ENCODE measurements at regions not wholly inside any gene's neighbourhood (a gene's known extent, or its start where the extent isn't known, plus 50 kb on each side); places are given as distances from the start of the nearest gene placed in this dataset.

DNA sequence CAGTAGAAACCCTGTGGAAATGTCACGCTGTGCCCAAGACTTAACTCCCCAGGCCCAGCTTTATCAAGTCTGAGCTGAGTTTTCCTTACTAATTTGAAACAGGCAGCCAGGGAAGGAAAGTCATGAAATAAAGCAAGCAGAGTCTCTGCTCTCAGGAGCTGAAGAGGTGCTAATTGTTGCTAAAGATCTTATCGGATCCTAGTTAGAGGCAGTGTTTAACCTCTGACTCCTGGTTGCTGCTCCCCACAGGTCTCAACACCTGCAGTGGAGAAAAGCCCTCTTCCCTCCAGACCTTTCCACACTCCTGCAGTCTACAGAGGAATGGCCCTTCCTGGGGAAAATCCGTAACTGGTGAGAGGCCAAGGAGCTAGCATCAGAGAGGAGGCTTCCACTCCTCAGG, 628.2 kb downstream of the NTRK3 start:
- no peak overlapping the region for H2BK5ac ChIP-seq (ENCODE audit: low read depth, low read length)
- H3K4ac ChIP-seq (replicated peaks; ENCODE audit: insufficient read length, low read depth, low read length): no peak overlapping the region
- H3K4me3 ChIP-seq (ENCODE audit: extremely low read depth in 1 of 4, insufficient read depth in 2 of 4, low read depth in 3 of 4, low read length in 4 of 4): no peak overlapping the region
- TF ChIP-seq SP4 (IDR thresholded peaks at IDR 0.05; ENCODE audit: low read length): no peak
- no peak for TF ChIP-seq MAX (IDR thresholded peaks at IDR 0.05)
- TF ChIP-seq RAD21 (IDR thresholded peaks at IDR 0.05 in 1 of 2, conservative IDR thresholded peaks at IDR 0.05 in 1 of 2; ENCODE audit: low read depth in 2 of 2, low read length in 2 of 2): no peak
- no peak for TF ChIP-seq RBBP5 (IDR thresholded peaks at IDR 0.05; ENCODE audit: borderline replicate concordance, low read depth, low read length)
- no peak for TF ChIP-seq TCF12 (IDR thresholded peaks at IDR 0.05; ENCODE audit: low read depth, low read length)
- TF ChIP-seq NANOG (IDR thresholded peaks at IDR 0.05; ENCODE audit: insufficient read depth, low read depth, low read length, poor library complexity, severe bottlenecking): no peak
- no peak for TF ChIP-seq CEBPB (IDR thresholded peaks at IDR 0.05; ENCODE audit: low read depth, low read length)
- DNase-seq (ENCODE audit: low read depth in 1 of 2, low spot score in 2 of 2): no peak
- H3K27ac ChIP-seq (ENCODE audit: low read depth, low read length): no peak overlapping the region
- no peaks in the 10 kb centered on the region for H3K23me2 ChIP-seq (ENCODE audit: low read depth, low read length)
- H4K20me1 ChIP-seq (replicated peaks in 1 of 2; ENCODE audit: control insufficient read depth in 1 of 2, insufficient read depth in 2 of 2, low read length in 2 of 2): no peaks in the 10 kb centered on the region
- no peak overlapping the region for H3K56ac ChIP-seq (replicated peaks; ENCODE audit: insufficient read length, low read depth, low read length)
- H2BK15ac ChIP-seq (ENCODE audit: low read length): no peak overlapping the region
- H3K79me1 ChIP-seq (ENCODE audit: low read depth, low read length): no peaks in the 10 kb centered on the region
- no peak overlapping the region for H3K14ac ChIP-seq (ENCODE audit: insufficient read length)
- ChIA-PET POLR2A (ENCODE audit: partially characterized antibody) (no interaction called here), CTCF (ENCODE audit: partially characterized antibody) (interaction anchor here (1.2 kb wide), 1 partner anchor 17 kb away, joined by 3 read pairs; no protein-coding TSS in a partner anchor)
- H3K79me2 ChIP-seq (ENCODE audit: control insufficient read depth in 1 of 2, insufficient read depth in 2 of 2, low read length in 2 of 2): no peaks in the 10 kb centered on the region
- 94% methylated on average over 3 of the region's 3 CpGs; no CpG with 5 or more reads in 1 of the 2 experiments for WGBS, 2 experiments (ENCODE audit: extremely low coverage in 1 of 2, insufficient coverage in 1 of 2, insufficient read length in 1 of 2, insufficient replicate concordance in 2 of 2, low coverage in 1 of 2, low lambda C conversion rate in 2 of 2, missing lambda C conversion rate in 1 of 2)
- no peak overlapping the region for H2AK5ac ChIP-seq (ENCODE audit: low read depth, low read length)
- no peaks in the 10 kb centered on the region for H3K4me1 ChIP-seq (replicated peaks in 1 of 4; ENCODE audit: control insufficient read depth in 3 of 4, insufficient read depth in 4 of 4, low read length in 3 of 4)
- H4K5ac ChIP-seq (ENCODE audit: insufficient read length, low read depth, low read length): no peak overlapping the region
- FAIRE-seq: no peak
- H3K27me3 ChIP-seq (replicated peaks in 1 of 4; ENCODE audit: control insufficient read depth in 3 of 4, extremely low read depth in 1 of 4, insufficient read depth in 3 of 4, low read length in 3 of 4): no peaks in the 10 kb centered on the region
- no peak overlapping the region for H3K23ac ChIP-seq (ENCODE audit: insufficient read length)
- no peak overlapping the region for H4K91ac ChIP-seq (replicated peaks; ENCODE audit: insufficient read length, low read length)
- H3K4me2 ChIP-seq (ENCODE audit: insufficient read depth in 1 of 2, low read depth in 2 of 2, low read length in 2 of 2): no peak overlapping the region
- no peak overlapping the region for H2BK20ac ChIP-seq (ENCODE audit: low read length)
- H3K18ac ChIP-seq (ENCODE audit: extremely low read depth, low read length): no peak overlapping the region
- no peak overlapping the region for H3K9ac ChIP-seq (replicated peaks in 1 of 4; ENCODE audit: extremely low read depth in 1 of 4, low read depth in 3 of 4, low read length in 3 of 4)
- H2AFZ ChIP-seq (ENCODE audit: low read length): no peak overlapping the region
- H2BK12ac ChIP-seq (ENCODE audit: low read depth, low read length): no peak overlapping the region
- no peak overlapping the region for H2BK120ac ChIP-seq (replicated peaks; ENCODE audit: low read depth, low read length)
- no peak overlapping the region for H4K8ac ChIP-seq (ENCODE audit: extremely low read depth, insufficient read depth, low read length)
- H3K36me3 ChIP-seq (ENCODE audit: control insufficient read depth in 2 of 4, insufficient read depth in 4 of 4, low read length in 3 of 4): no peaks in the 10 kb centered on the region
- H3K9me3 ChIP-seq (ENCODE audit: insufficient read depth in 2 of 2, low read depth in 1 of 2, low read length in 1 of 2): no peaks in the 10 kb centered on the region
